ENCODE measurements at regions not wholly inside any gene's neighbourhood (a gene's known extent, or its start where the extent isn't known, plus 50 kb on each side); places are given as distances from the start of the nearest gene placed in this dataset.

GRCh38 chr19:30112666-30113065 is 170.6 kb downstream of the URI1 start:
- no peak for TF ChIP-seq EZH2phosphoT487 (IDR thresholded peaks at IDR 0.05; ENCODE audit: borderline replicate concordance, low read length)
- TF ChIP-seq, protein P1, sequence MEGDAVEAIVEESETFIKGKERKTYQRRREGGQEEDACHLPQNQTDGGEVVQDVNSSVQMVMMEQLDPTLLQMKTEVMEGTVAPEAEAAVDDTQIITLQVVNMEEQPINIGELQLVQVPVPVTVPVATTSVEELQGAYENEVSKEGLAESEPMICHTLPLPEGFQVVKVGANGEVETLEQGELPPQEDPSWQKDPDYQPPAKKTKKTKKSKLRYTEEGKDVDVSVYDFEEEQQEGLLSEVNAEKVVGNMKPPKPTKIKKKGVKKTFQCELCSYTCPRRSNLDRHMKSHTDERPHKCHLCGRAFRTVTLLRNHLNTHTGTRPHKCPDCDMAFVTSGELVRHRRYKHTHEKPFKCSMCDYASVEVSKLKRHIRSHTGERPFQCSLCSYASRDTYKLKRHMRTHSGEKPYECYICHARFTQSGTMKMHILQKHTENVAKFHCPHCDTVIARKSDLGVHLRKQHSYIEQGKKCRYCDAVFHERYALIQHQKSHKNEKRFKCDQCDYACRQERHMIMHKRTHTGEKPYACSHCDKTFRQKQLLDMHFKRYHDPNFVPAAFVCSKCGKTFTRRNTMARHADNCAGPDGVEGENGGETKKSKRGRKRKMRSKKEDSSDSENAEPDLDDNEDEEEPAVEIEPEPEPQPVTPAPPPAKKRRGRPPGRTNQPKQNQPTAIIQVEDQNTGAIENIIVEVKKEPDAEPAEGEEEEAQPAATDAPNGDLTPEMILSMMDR (IDR thresholded peaks at IDR 0.05; ENCODE audit: low read depth, low read length, poor library complexity, severe bottlenecking): no peak

All from DOHH2 (cell line).